ENCODE measurements at regions not wholly inside any gene's neighbourhood (a gene's known extent, or its start where the extent isn't known, plus 50 kb on each side); places are given as distances from the start of the nearest gene placed in this dataset.
"Not testable (repeated sequence)": the region's sequence is repeated elsewhere in the genome, so short reads cannot be mapped to it uniquely, and the experiment has no call there.

GRCh38 chr5:154674029-154674428 lies 81.1 kb upstream of the LARP1 start:
- in situ Hi-C loops (cut with MboI; ENCODE audit: low sequenced_read_pairs, unreplicated experiment): no loop called here
- TF ChIP-seq, protein P1, sequence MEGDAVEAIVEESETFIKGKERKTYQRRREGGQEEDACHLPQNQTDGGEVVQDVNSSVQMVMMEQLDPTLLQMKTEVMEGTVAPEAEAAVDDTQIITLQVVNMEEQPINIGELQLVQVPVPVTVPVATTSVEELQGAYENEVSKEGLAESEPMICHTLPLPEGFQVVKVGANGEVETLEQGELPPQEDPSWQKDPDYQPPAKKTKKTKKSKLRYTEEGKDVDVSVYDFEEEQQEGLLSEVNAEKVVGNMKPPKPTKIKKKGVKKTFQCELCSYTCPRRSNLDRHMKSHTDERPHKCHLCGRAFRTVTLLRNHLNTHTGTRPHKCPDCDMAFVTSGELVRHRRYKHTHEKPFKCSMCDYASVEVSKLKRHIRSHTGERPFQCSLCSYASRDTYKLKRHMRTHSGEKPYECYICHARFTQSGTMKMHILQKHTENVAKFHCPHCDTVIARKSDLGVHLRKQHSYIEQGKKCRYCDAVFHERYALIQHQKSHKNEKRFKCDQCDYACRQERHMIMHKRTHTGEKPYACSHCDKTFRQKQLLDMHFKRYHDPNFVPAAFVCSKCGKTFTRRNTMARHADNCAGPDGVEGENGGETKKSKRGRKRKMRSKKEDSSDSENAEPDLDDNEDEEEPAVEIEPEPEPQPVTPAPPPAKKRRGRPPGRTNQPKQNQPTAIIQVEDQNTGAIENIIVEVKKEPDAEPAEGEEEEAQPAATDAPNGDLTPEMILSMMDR (IDR thresholded peaks at IDR 0.05; ENCODE audit: borderline replicate concordance, control extremely low read depth, extremely low read depth, insufficient read depth, missing control alignments): no peak

GRCh38 chr5:154673506-154673905 lies 81.7 kb upstream of the LARP1 start:
- DNase-seq (ENCODE audit: low spot score): no peak
- TF ChIP-seq, protein P1 (IDR thresholded peaks at IDR 0.05; ENCODE audit: borderline replicate concordance, control extremely low read depth, extremely low read depth, insufficient read depth, missing control alignments): no peak
- in situ Hi-C loops (cut with MboI; ENCODE audit: low sequenced_read_pairs, unreplicated experiment): no loop called here

More at GRCh38 chr5:154674029-154674428, 81.1 kb upstream of the LARP1 start:
- DNase-seq (ENCODE audit: low spot score): no peak

DNA sequence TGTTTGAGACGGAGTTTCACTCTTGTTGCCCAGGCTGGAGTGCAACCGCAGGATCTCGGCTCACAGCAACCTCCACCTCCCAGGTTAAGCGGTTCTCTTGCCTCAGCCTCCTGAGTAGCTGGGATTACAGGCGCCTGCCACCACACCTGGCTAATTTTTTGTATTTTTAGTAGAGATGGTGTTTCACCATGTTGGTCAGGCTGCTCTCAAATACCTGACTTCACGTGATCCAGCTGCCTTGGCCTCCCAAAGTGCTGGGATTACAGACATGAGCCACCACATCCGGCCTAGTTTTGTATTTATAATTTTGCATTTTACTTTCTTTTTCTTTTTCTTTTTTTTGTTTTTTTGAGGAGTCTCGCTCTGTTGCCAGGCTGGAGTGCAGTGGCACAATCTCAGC lies 85.3 kb upstream of the LARP1 start:
- DNase-seq (ENCODE audit: low spot score); in situ Hi-C loops (cut with MboI; ENCODE audit: low sequenced_read_pairs, unreplicated experiment): not testable (repeated sequence)

DNA sequence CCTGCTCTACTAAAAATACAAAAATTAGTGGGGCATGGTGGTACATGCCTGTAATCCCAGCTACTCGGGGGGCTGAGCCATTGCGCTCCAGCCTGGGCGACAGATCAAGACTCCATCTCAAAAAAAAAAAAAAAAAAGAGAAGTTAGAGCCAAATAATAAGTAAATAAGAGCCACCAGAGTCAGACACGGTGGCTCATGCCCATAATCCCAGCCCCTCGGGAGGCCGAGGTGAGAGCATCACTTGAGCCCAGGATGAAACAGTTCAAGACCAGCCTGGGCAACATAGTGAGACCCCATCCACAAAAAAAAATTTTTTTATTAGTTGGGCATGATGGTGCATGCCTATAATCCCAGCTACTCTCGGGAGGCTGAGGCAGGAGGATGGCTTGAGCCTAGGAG lies 85.8 kb upstream of the LARP1 start:
- no peak for DNase-seq (ENCODE audit: low spot score)
- TF ChIP-seq, protein P1 (IDR thresholded peaks at IDR 0.05; ENCODE audit: borderline replicate concordance, control extremely low read depth, extremely low read depth, insufficient read depth, missing control alignments): no peak
- in situ Hi-C loops (cut with MboI; ENCODE audit: low sequenced_read_pairs, unreplicated experiment): no loop called here

DNA sequence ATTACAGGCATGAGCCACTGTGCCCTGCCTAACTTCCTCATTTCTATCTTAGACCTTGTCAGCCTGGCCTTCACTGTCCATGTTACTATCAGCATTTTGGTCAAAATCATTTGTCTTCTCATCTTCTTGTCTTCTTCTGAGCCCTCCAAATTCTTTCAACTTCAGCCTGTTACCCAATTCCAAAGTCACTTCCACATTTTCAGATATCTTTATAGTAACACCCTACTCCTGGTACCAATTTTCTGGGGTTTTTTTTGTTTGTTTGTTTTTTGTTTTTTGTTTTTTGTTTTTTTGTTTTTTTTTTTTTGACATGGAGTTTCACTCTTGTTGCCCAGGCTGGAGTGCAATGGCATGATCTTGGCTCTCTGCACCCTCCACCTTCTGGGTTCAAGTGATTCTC lies 90.3 kb upstream of the LARP1 start:
- DNase-seq (ENCODE audit: low spot score): no peak
- TF ChIP-seq, protein P1 (IDR thresholded peaks at IDR 0.05; ENCODE audit: borderline replicate concordance, control extremely low read depth, extremely low read depth, insufficient read depth, missing control alignments): no peak
- in situ Hi-C loops (cut with MboI; ENCODE audit: low sequenced_read_pairs, unreplicated experiment): no loop called here

GRCh38 chr5:154663424-154663823 lies 91.8 kb upstream of the LARP1 start:
- DNase-seq (ENCODE audit: low spot score): no peak
- TF ChIP-seq, protein P1 (IDR thresholded peaks at IDR 0.05; ENCODE audit: borderline replicate concordance, control extremely low read depth, extremely low read depth, insufficient read depth, missing control alignments): no peak
- in situ Hi-C loops (cut with MboI; ENCODE audit: low sequenced_read_pairs, unreplicated experiment): no loop called here

- no peak for DNase-seq (ENCODE audit: low spot score)
- TF ChIP-seq, protein P1 (IDR thresholded peaks at IDR 0.05; ENCODE audit: borderline replicate concordance, control extremely low read depth, extremely low read depth, insufficient read depth, missing control alignments): no peak
- in situ Hi-C loops (cut with MboI; ENCODE audit: low sequenced_read_pairs, unreplicated experiment): loop anchor here (10.0 kb wide), 1 partner anchor 160 kb away; no protein-coding TSS in a partner anchor
Observed at GRCh38 chr5:154654486-154655371, 100.4 kb upstream of the LARP1 start.

Measured in GM13976 (cell line).